Chondrocyte (in vitro differentiated cells): ENCODE measurements at regions not wholly inside any gene's neighbourhood (a gene's known extent, or its start where the extent isn't known, plus 50 kb on each side); places are given as distances from the start of the nearest gene placed in this dataset.

Experiments used
- DNase-seq: peaks from one replicate; pipeline ENCODE4 v3.0.0; 2021; ENCODE audit warnings: mixed read lengths, low spot score
- H3K27ac Mint-ChIP-seq: one replicate; pipeline ENCODE4 v1.8.0; 2021; ENCODE audit warnings: mild to moderate bottlenecking, moderate library complexity, mixed read lengths; ENCODE audit not compliant: unreplicated experiment
- H3K27me3 Mint-ChIP-seq: 2 replicates; pipeline ENCODE4 v1.8.0; 2021; ENCODE audit warnings: low read depth, mixed read lengths
- H3K36me3 Mint-ChIP-seq: 2 replicates; pipeline ENCODE4 v1.8.0; 2021; ENCODE audit warnings: low read depth, mixed read lengths
- H3K4me1 Mint-ChIP-seq: 2 replicates; pipeline ENCODE4 v1.8.0; 2021; ENCODE audit warnings: low read depth, mild to moderate bottlenecking, mixed read lengths
- H3K4me3 Mint-ChIP-seq: one replicate; pipeline ENCODE4 v1.8.0; 2021; ENCODE audit warnings: mild to moderate bottlenecking, moderate library complexity, mixed read lengths; ENCODE audit not compliant: unreplicated experiment
- H3K9me3 Mint-ChIP-seq: 2 replicates; pipeline ENCODE4 v1.8.0; 2021; ENCODE audit warnings: low read depth, mixed read lengths
- CTCF ChIP-seq: fragments of 200-600 bp; sonication (generic); IDR thresholded peaks from 2 replicates; pipeline ENCODE4 v1.5.0; 2021; ENCODE audit warnings: antibody characterized with exemption, mild to moderate bottlenecking, moderate library complexity

- H3K27ac Mint-ChIP-seq, result no peak overlapping the region
- H3K27me3 Mint-ChIP-seq, result no peaks in the 10 kb centered on the region
- no peaks in the 10 kb centered on the region for H3K9me3 Mint-ChIP-seq
- no peak for TF ChIP-seq CTCF
- H3K4me1 Mint-ChIP-seq, result peaks cover 8% of the 10 kb centered on the region
- H3K4me3 Mint-ChIP-seq, result no peak overlapping the region
- no peak for DNase-seq
- H3K36me3 Mint-ChIP-seq, result no peaks in the 10 kb centered on the region
Observed at GRCh38 chr7:12898004-12898403, 210.6 kb downstream of the ARL4A start.

GRCh38 chr7:12898620-12899019 lies 211.2 kb downstream of the ARL4A start:
- DNase-seq, result no peak
- H3K27ac Mint-ChIP-seq, result no peak overlapping the region
- H3K27me3 Mint-ChIP-seq, result no peaks in the 10 kb centered on the region
- no peak for TF ChIP-seq CTCF
- no peaks in the 10 kb centered on the region for H3K36me3 Mint-ChIP-seq
- peaks cover 4% of the 10 kb centered on the region for H3K4me1 Mint-ChIP-seq
- H3K4me3 Mint-ChIP-seq, result no peak overlapping the region
- H3K9me3 Mint-ChIP-seq, result no peaks in the 10 kb centered on the region

DNA sequence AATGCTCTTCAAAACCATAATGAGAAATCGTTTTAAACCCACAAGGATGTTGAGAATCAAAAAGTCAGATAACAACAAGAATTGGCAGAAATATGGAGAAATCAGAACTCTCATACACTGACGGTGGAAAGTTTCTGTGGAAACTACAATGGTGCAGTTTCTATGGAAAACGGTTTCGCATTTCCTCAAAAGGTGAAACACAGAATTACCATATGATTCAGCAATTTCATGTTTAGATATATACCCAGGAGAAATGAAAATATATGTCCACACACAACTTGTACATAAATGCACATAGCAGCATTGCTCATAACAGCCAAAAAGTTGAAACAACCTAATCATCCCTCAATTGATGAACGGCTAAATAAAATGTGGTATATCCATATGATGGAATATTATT lies 218.2 kb downstream of the ARL4A start:
- peaks cover 3% of the 10 kb centered on the region for H3K9me3 Mint-ChIP-seq
- peaks cover 4% of the 10 kb centered on the region for H3K4me1 Mint-ChIP-seq
- TF ChIP-seq CTCF, result no peak
- DNase-seq, result no peak
- no peaks in the 10 kb centered on the region for H3K27me3 Mint-ChIP-seq
- H3K36me3 Mint-ChIP-seq, result no peaks in the 10 kb centered on the region
- H3K27ac Mint-ChIP-seq, result no peak overlapping the region
- H3K4me3 Mint-ChIP-seq, result no peak overlapping the region

GRCh38 chr7:12907774-12908173 lies 220.3 kb downstream of the ARL4A start:
- no peaks in the 10 kb centered on the region for H3K36me3 Mint-ChIP-seq
- TF ChIP-seq CTCF, result no peak
- no peak for DNase-seq
- no peaks in the 10 kb centered on the region for H3K27me3 Mint-ChIP-seq
- no peaks in the 10 kb centered on the region for H3K4me1 Mint-ChIP-seq
- H3K4me3 Mint-ChIP-seq, result no peak overlapping the region
- no peak overlapping the region for H3K27ac Mint-ChIP-seq
- peaks cover 3% of the 10 kb centered on the region for H3K9me3 Mint-ChIP-seq

GRCh38 chr7:12909483-12909882 lies 222.1 kb downstream of the ARL4A start:
- no peaks in the 10 kb centered on the region for H3K4me1 Mint-ChIP-seq

More at GRCh38 chr7:12909483-12909882, 222.1 kb downstream of the ARL4A start:
- H3K36me3 Mint-ChIP-seq, result no peaks in the 10 kb centered on the region
- H3K9me3 Mint-ChIP-seq, result peaks cover 3% of the 10 kb centered on the region
- no peak for DNase-seq
- H3K27me3 Mint-ChIP-seq, result no peaks in the 10 kb centered on the region
- TF ChIP-seq CTCF, result no peak
- H3K27ac Mint-ChIP-seq, result no peak overlapping the region
- no peak overlapping the region for H3K4me3 Mint-ChIP-seq
